ENCODE measurements at regions not wholly inside any gene's neighbourhood (a gene's known extent, or its start where the extent isn't known, plus 50 kb on each side); places are given as distances from the start of the nearest gene placed in this dataset.
"Not testable (repeated sequence)": the region's sequence is repeated elsewhere in the genome, so short reads cannot be mapped to it uniquely, and the experiment has no call there.

- DNase-seq (ENCODE audit: low spot score) = no peak
Observed at GRCh38 chrY:8820032-8820431, 517.2 kb upstream of the TSPY4 start.

DNA sequence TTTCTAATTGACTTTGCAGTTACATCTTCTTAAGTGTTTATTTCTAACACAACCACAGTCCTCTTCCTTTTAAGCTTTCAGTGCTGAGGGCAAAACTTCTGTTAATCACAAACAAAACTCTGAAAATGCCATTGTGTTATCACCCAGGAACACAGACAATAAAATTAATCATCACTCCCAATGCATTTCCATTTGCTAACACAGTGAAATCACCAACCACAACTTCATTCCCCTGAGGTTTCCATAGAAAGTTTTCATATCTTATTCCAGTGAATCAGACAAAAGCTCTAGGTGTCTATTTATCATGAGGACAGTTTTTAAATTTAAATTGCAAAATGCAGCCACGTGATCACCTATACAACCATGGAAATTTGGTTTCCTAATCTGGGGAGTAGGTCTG is 516.2 kb upstream of the TSPY4 start:
- DNase-seq (ENCODE audit: low spot score) = no peak

- no peak for DNase-seq (ENCODE audit: low spot score)
Observed at GRCh38 chrY:8852278-8852677, 485.0 kb upstream of the TSPY4 start.

- no peak for DNase-seq (ENCODE audit: low spot score)
Observed at GRCh38 chrY:8888371-8888770, 448.9 kb upstream of the TSPY4 start.

DNA sequence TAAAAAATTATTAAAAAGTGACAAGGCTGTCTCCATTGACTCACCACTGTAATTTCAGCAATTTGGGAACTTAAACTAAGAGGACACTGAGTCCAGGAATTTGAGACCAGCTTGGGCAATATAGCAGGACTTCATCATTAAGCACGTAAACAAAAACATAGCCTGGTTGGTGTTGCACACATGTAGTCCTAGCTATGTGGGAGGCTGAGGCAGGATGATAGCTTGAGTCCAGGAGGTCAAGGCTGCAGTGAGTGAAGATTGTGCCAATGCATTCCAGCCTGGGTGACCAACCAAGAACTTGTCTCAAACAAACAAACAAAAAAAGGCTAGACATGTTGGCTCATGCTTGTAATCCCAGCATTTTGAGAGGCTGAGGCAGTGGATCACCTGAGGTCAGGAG is 439.4 kb upstream of the TSPY4 start:
- no peak for DNase-seq (ENCODE audit: low spot score)

GRCh38 chrY:8905141-8905540 is 432.1 kb upstream of the TSPY4 start:
- DNase-seq (ENCODE audit: low spot score) = no peak

- not testable (repeated sequence) for DNase-seq (ENCODE audit: low spot score)
Observed at GRCh38 chrY:8922576-8922975, 414.7 kb upstream of the TSPY4 start.
